ENCODE measurements at regions not wholly inside any gene's neighbourhood (a gene's known extent, or its start where the extent isn't known, plus 50 kb on each side); places are given as distances from the start of the nearest gene placed in this dataset.
"Not testable (repeated sequence)": the region's sequence is repeated elsewhere in the genome, so short reads cannot be mapped to it uniquely, and the experiment has no call there.

- no peak for DNase-seq
Observed at GRCh38 chr2:211157211-211157610, 600.8 kb downstream of the CPS1 start.

GRCh38 chr2:211157856-211158463 lies 601.6 kb downstream of the CPS1 start:
- DNase-seq, result peak; percentile 49

- DNase-seq, result no peak
Observed at GRCh38 chr2:211159972-211160371, 603.6 kb downstream of the CPS1 start.

GRCh38 chr2:211161236-211161635 lies 604.8 kb downstream of the CPS1 start:
- no peak for DNase-seq

GRCh38 chr2:211162911-211163310 lies 606.5 kb downstream of the CPS1 start:
- no peak for DNase-seq

- no peak for DNase-seq
Observed at GRCh38 chr2:211170843-211171242, 614.4 kb downstream of the CPS1 start.

- DNase-seq, result no peak
Observed at GRCh38 chr2:211174021-211174420, 617.6 kb downstream of the CPS1 start.

- DNase-seq, result no peak
Observed at GRCh38 chr2:211174631-211175030, 618.2 kb downstream of the CPS1 start.

- no peak for DNase-seq
Observed at GRCh38 chr2:211175956-211176355, 619.6 kb downstream of the CPS1 start.

- no peak for DNase-seq
Observed at GRCh38 chr2:211176514-211177141, 620.2 kb downstream of the CPS1 start.

GRCh38 chr2:211181626-211182025 lies 625.2 kb downstream of the CPS1 start:
- no peak for DNase-seq

- DNase-seq, result no peak
Observed at GRCh38 chr2:211187602-211188001, 631.2 kb downstream of the CPS1 start.

GRCh38 chr2:211203986-211204385 lies 647.6 kb downstream of the CPS1 start:
- no peak for DNase-seq

- DNase-seq, result no peak
Observed at GRCh38 chr2:211204456-211204855, 648.1 kb downstream of the CPS1 start.

- DNase-seq, result no peak
Observed at GRCh38 chr2:211204902-211205301, 648.5 kb downstream of the CPS1 start.

GRCh38 chr2:211205358-211205757 lies 649.0 kb downstream of the CPS1 start:
- no peak for DNase-seq

GRCh38 chr2:211205836-211206235 lies 649.4 kb downstream of the CPS1 start:
- no peak for DNase-seq

- DNase-seq, result no peak
Observed at GRCh38 chr2:211216221-211216620, 659.8 kb downstream of the CPS1 start.

GRCh38 chr2:211219548-211219947 lies 663.1 kb downstream of the CPS1 start:
- not testable (repeated sequence) for DNase-seq

- DNase-seq, result no peak
Observed at GRCh38 chr2:211225784-211226183, 669.4 kb downstream of the CPS1 start.

GRCh38 chr2:211228559-211228958 lies 672.2 kb downstream of the CPS1 start:
- no peak for DNase-seq

GRCh38 chr2:211237586-211238275 lies 681.3 kb downstream of the CPS1 start:
- DNase-seq, result no peak

GRCh38 chr2:211241891-211242290 lies 685.5 kb downstream of the CPS1 start:
- DNase-seq, result no peak

GRCh38 chr2:211247751-211248150 lies 691.4 kb downstream of the CPS1 start:
- DNase-seq, result no peak

Measured in activated T-cell treated with anti-CD3 and anti-CD28 coated beads, Interleukin-2, amount 50 U/mL, for 1 hour (primary cell).